HL-60 (cell line): ENCODE measurements at regions not wholly inside any gene's neighbourhood (a gene's known extent, or its start where the extent isn't known, plus 50 kb on each side); places are given as distances from the start of the nearest gene placed in this dataset.

Source experiments
- GABPA ChIP-seq: IDR thresholded peaks from 2 replicates; pipeline ENCODE4 v1.6.1; 2012; ENCODE audit warnings: low read depth
- POLR2AphosphoS5 ChIP-seq: IDR thresholded peaks from 2 replicates; pipeline ENCODE4 v1.6.1; 2012; ENCODE audit warnings: low read depth
- SPI1 ChIP-seq: IDR thresholded peaks from 2 replicates; pipeline ENCODE4 v1.6.1; 2012; ENCODE audit warnings: low read depth, mild to moderate bottlenecking, borderline replicate concordance
- TF ChIP-seq, protein P1 (sequence below): IDR thresholded peaks from one replicate; pipeline ENCODE4 v1.5.1; 2011; ENCODE audit warnings: low read length, control low read depth, inconsistent platforms; ENCODE audit not compliant: insufficient read depth
- TF ChIP-seq, protein P2 (sequence below): IDR thresholded peaks from 2 replicates; pipeline ENCODE4 v1.6.1; 2012; ENCODE audit warnings: low read depth; ENCODE audit not compliant: insufficient replicate concordance

DNA sequence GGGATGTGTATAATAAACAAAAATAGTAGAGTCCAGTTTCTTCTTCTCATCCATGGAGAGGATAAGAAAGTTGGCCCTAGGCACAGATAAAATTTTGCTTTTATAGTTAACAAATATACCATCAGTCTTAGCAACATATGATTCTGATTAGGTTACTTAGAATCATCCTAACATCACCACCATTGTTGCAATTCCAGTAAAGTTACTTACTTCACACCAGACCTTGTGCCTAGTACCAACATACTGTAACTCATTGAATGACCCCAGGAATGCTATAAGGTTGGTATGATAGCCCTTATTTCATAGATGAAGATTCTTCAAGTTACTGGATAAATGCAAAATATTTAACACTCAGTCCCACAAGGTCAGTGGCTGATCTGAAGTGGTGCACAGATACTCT lies 183.8 kb upstream of the ATP2B1 start:
- TF ChIP-seq POLR2AphosphoS5, result no peak
- TF ChIP-seq, protein P1, sequence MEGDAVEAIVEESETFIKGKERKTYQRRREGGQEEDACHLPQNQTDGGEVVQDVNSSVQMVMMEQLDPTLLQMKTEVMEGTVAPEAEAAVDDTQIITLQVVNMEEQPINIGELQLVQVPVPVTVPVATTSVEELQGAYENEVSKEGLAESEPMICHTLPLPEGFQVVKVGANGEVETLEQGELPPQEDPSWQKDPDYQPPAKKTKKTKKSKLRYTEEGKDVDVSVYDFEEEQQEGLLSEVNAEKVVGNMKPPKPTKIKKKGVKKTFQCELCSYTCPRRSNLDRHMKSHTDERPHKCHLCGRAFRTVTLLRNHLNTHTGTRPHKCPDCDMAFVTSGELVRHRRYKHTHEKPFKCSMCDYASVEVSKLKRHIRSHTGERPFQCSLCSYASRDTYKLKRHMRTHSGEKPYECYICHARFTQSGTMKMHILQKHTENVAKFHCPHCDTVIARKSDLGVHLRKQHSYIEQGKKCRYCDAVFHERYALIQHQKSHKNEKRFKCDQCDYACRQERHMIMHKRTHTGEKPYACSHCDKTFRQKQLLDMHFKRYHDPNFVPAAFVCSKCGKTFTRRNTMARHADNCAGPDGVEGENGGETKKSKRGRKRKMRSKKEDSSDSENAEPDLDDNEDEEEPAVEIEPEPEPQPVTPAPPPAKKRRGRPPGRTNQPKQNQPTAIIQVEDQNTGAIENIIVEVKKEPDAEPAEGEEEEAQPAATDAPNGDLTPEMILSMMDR, result no peak
- TF ChIP-seq, protein P2, sequence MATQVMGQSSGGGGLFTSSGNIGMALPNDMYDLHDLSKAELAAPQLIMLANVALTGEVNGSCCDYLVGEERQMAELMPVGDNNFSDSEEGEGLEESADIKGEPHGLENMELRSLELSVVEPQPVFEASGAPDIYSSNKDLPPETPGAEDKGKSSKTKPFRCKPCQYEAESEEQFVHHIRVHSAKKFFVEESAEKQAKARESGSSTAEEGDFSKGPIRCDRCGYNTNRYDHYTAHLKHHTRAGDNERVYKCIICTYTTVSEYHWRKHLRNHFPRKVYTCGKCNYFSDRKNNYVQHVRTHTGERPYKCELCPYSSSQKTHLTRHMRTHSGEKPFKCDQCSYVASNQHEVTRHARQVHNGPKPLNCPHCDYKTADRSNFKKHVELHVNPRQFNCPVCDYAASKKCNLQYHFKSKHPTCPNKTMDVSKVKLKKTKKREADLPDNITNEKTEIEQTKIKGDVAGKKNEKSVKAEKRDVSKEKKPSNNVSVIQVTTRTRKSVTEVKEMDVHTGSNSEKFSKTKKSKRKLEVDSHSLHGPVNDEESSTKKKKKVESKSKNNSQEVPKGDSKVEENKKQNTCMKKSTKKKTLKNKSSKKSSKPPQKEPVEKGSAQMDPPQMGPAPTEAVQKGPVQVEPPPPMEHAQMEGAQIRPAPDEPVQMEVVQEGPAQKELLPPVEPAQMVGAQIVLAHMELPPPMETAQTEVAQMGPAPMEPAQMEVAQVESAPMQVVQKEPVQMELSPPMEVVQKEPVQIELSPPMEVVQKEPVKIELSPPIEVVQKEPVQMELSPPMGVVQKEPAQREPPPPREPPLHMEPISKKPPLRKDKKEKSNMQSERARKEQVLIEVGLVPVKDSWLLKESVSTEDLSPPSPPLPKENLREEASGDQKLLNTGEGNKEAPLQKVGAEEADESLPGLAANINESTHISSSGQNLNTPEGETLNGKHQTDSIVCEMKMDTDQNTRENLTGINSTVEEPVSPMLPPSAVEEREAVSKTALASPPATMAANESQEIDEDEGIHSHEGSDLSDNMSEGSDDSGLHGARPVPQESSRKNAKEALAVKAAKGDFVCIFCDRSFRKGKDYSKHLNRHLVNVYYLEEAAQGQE, result no peak
- TF ChIP-seq GABPA, result no peak
- TF ChIP-seq SPI1, result no peak
